Amygdala (tissue), 56 donors: ENCODE measurements at regions not wholly inside any gene's neighbourhood (a gene's known extent, or its start where the extent isn't known, plus 50 kb on each side); places are given as distances from the start of the nearest gene placed in this dataset.
A peak's percentile ranks its signal among the peaks of the same experiment; 100 is the strongest.

Experiments used
- DNase-seq, 56 donors: peaks; one replicate each; lab custom pipeline; 2025; lab: John Stamatoyannopoulos, UW

DNA sequence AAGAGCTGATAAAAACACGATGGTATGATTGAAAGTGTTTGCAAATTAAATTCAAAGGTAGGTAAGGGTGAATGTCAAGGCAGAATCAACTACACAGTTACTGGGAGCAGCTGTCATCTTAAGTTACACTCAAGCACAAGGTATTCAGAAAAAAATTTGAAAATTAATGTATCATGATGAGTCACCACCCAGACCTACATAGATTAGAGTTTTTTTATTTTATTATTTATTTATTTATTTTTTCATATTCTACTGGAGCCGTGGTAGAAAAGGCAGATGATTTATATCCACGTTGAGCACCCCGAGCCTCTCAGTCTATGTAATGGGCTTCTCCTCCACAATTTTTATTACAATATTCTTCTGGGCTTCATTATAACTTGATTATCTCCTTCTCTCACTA, 728.9 kb upstream of the ARGLU1 start:
- no peak for DNase-seq

GRCh38 chr13:107295416-107296140, 727.6 kb upstream of the ARGLU1 start:
- peak in 1 of 56 donors; percentile 15 for DNase-seq

DNA sequence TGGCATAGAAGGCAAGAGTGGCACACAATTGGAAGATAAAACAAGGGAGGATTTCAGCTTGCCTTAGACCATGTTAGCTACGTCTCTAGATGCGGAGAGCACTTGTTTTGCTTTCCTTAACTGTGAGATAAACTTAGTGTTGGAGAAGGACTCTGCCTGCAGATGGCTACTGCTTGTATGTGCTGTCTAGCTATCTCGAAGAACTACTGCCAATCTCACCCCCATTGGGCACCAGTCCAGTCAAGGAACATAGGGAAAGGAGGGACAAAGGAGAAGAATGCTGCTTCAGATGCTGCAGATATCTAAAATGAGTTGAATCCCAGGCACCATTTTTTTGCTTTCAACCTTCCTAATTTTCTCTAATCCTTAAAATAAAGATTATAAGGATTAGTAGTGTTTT, 726.0 kb upstream of the ARGLU1 start:
- DNase-seq = no peak

DNA sequence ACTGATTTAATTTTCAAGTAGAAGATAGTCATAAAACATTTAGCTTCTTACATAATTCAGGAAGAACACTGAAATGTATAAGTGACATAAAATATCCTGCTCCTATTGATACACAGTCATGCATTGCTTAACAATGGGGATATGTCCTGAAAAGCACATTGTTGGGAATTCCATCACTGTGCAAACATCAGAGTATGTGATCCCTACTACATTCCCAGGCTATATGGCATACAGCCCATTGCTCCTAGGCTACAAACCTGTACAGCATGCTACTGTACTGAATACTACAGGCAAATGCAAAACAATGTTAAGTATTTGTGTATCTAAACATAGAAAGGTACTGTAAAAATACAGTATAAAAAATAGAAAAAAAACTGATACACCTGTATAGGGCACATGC, 723.9 kb upstream of the ARGLU1 start:
- DNase-seq = no peak

DNA sequence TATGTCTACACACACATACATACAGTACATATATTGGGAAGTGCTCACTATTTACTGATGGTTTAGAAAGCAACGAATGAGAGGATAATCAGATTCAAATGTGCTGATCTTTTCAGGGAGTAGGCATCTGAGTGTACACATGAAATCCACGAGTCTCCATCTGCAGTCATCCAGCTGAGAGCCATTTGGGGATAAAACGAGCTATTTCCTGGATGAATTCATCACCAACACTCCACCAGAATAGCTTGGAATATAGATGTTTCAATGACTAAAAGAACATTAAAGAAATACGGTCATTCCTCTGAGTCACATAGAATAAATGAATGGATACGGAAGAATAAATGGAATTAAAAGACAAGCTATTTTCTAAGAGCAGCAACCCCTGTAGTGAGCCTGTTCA, 721.6 kb upstream of the ARGLU1 start:
- DNase-seq = no peak

DNA sequence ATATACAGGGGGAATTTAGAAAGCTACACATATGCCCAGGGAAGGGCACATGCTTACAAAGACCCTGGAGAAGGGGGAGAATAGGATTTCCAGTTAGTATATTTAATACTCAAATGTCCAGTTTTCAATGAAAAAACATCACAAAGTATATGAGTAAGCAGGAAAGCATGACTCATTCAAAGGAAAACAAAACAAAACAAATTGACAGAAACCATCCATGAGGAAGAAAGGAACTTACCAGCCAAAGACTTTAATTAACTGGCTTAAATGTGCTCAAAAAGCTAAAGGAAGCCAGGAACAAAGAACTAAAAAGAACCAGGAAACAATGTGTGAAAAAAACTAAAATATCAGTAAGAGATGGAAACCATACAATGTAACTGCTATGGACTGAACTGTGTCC, 716.2 kb upstream of the ARGLU1 start:
- no peak for DNase-seq

DNA sequence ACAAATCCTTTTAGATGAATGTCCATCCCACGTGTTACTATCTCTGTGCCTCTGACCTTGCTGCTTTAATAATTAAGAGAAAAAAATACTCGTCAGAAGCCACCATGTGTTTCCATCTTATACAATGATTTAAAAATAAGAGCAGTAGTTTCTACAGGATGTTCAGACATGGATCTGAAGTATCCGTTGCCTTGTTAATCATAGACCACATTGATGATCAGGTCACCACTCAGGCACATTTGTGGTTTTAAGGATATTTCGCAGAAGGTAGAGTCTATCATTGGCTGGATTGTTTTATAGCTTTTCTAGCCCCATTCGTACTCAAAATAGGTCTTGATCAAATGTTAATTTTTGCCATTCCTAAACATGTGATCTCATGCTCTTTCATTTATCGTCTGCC, 710.0 kb upstream of the ARGLU1 start:
- no peak for DNase-seq

DNA sequence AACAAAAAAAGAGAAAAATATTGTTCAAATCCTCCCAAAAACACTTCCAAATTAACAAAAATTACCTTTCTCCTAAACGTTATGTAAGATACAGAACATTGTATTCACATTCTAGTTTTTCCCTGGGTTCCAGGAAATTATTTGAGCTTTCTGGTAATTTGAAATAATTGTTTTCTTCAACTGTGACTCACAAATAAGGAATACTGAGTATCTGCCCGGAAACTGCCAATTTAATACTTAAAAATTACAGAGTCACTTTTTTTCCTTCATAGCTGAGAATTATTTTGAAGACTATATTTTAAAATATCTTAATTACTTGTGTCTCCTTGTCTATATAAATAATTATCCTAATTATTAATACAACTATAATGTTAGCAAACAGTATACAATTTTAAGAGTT, 709.0 kb upstream of the ARGLU1 start:
- DNase-seq = no peak

GRCh38 chr13:107275945-107276614, 708.1 kb upstream of the ARGLU1 start:
- no peak for DNase-seq

GRCh38 chr13:107275312-107275711, 707.4 kb upstream of the ARGLU1 start:
- no peak for DNase-seq

- DNase-seq = peak in 5 of 56 donors; percentile 6 to 29 (median 17)
Measured at GRCh38 chr13:107271227-107271626, 703.3 kb upstream of the ARGLU1 start.

DNA sequence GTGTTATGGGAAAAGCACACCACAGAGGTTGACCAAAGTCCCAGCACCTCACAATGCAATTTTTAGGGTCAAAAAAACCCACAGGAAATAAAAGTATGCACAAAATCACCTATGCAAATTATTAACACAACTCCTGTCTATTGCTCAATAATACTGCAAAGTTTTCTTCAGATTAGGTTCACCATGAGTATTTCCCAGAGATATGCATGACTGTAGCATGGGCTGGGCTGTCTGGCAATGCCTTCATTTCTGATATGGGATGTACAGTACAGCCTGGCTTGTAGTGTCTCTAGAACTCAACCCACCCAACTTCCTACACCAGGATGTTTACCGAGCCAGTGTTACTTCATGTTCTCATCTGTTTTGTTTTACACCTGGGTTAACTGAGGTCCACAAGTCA, 698.7 kb upstream of the ARGLU1 start:
- DNase-seq = no peak

GRCh38 chr13:107258599-107259187, 690.8 kb upstream of the ARGLU1 start:
- DNase-seq = no peak

GRCh38 chr13:107254392-107254791, 686.5 kb upstream of the ARGLU1 start:
- DNase-seq = no peak

GRCh38 chr13:107252428-107252827, 684.5 kb upstream of the ARGLU1 start:
- no peak for DNase-seq

GRCh38 chr13:107252021-107252420, 684.1 kb upstream of the ARGLU1 start:
- no peak for DNase-seq

DNA sequence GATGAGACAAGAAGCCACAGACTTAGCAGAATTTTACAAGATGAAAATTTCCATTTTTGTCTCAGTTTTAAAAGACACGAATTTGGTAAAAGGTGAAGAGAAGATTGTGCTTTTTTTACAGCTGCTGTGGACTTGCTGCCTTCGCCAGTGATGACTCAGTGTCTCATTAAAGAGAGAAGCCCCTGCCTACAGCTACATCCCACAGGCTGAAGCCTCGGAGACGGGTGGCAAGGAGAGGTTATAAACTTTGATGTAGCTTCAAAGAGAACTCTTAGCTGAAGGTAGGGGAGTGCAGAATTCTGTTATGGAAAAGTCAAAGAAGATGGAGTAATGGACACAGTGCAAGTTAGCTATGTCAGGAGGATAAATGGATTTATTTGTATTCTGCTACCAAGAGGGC, 683.4 kb upstream of the ARGLU1 start:
- no peak for DNase-seq

GRCh38 chr13:107250628-107251027, 682.7 kb upstream of the ARGLU1 start:
- no peak for DNase-seq

DNA sequence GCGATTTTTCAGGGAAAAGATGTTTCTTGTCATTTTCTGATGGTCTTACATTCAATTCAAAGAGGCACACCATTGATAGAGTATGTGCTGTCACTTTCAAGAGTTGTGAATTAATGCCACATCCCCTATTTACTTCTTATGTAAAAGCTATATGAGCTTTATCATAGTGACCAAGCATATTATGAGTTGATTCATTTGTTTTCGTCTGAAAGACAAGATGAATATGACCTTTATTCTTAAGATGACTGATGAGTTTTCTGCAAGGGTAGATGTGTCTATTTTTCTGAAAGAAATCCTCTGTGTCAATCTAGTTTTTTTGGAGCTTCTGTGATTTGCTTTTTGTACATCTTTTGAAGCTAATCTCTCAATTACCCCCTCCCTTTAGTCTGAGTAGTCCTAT, 676.3 kb upstream of the ARGLU1 start:
- DNase-seq = no peak

- no peak for DNase-seq
Measured at GRCh38 chr13:107242138-107242537, 674.2 kb upstream of the ARGLU1 start.

GRCh38 chr13:107241381-107241780, 673.4 kb upstream of the ARGLU1 start:
- no peak for DNase-seq

DNA sequence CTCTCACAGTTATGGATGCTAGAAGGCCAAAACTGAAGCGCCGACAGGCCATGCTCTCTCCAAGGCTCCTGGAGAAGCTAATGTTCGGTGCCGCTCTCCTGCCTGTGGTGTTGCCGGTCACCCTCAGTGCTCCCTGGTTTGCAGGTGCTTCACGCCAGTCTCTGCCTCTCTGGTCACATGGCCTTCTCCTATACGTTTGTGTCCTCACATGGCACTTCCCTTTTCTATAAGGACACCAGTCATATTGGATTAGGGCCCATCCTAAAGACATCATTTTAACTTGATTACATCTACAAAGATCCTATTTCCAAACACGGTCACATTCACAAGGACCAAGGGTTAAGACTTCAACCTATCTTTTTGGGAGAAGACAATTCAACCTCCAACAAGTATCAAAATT, 671.3 kb upstream of the ARGLU1 start:
- DNase-seq = no peak
